CD14-positive monocyte (primary cell): ENCODE measurements at regions not wholly inside any gene's neighbourhood (a gene's known extent, or its start where the extent isn't known, plus 50 kb on each side); places are given as distances from the start of the nearest gene placed in this dataset.

ENCODE experiments used
- DNase-seq, 3 donors: peaks; one replicate each; pipeline ENCODE4 v3.0.0-alpha.2; 2011 to 2022
- H2AFZ ChIP-seq: 2 replicates; pipeline ENCODE4 v1.6.0; 2012; ENCODE audit warnings: mild to moderate bottlenecking, low read depth, low read length, inconsistent platforms; ENCODE audit not compliant: insufficient read depth, poor library complexity, severe bottlenecking
- H3K27ac ChIP-seq, 2 donors: 1 replicate in 1 of 2; 2 replicates in 1 of 2; pipeline ENCODE4 v1.5.1; 2012 to 2013; ENCODE audit warnings: low read length in 2 of 2, control low read depth in 1 of 2, inconsistent platforms in 1 of 2, low read depth in 1 of 2, mild to moderate bottlenecking in 1 of 2
- H3K27me3 ChIP-seq, 2 donors: one replicate each; pipeline versions ENCODE4 v1.6.0 to v1.6.1; 2011 to 2013; ENCODE audit warnings: low read length in 2 of 2; ENCODE audit not compliant: control insufficient read depth in 2 of 2, insufficient read depth in 2 of 2
- H3K36me3 ChIP-seq, 2 donors: replicated peaks in 1 of 2; 1 replicate in 1 of 2; 2 replicates in 1 of 2; pipeline versions ENCODE4 v1.5.1 to v1.6.1; 2012 to 2013; ENCODE audit warnings: low read length in 2 of 2, control low read depth in 1 of 2, inconsistent platforms in 1 of 2, mild to moderate bottlenecking in 1 of 2; ENCODE audit not compliant: insufficient read depth in 2 of 2, control insufficient read depth in 1 of 2
- H3K4me1 ChIP-seq, 2 donors: 1 replicate in 1 of 2; 2 replicates in 1 of 2; pipeline versions ENCODE4 v1.5.1 to v1.6.1; 2012 to 2013; ENCODE audit warnings: low read length in 2 of 2, control low read depth in 1 of 2, inconsistent platforms in 1 of 2, mild to moderate bottlenecking in 1 of 2, moderate library complexity in 1 of 2; ENCODE audit not compliant: insufficient read depth in 2 of 2, control insufficient read depth in 1 of 2
- H3K4me2 ChIP-seq: replicated peaks from 2 replicates; pipeline ENCODE3; 2012; ENCODE audit warnings: low read length, moderate library complexity, mild to moderate bottlenecking; ENCODE audit not compliant: poor library complexity, severe bottlenecking; ENCODE audit errors: extremely low read depth
- H3K4me3 ChIP-seq, 3 experiments: fragments of 200-600 bp in 1 of 3; sonication (generic) in 1 of 3; replicated peaks in 1 of 3; 1 replicate in 2 of 3; 2 replicates in 1 of 3; pipeline ENCODE4 v1.5.1; 2011 to 2013; ENCODE audit warnings: low read length in 3 of 3, mild to moderate bottlenecking in 3 of 3, control low read depth in 2 of 3, low read depth in 2 of 3, inconsistent platforms in 1 of 3, moderate library complexity in 1 of 3
- H3K79me2 ChIP-seq: 2 replicates; pipeline ENCODE4 v1.6.0; 2012; ENCODE audit warnings: mild to moderate bottlenecking, control low read depth, inconsistent platforms, low read length, moderate library complexity; ENCODE audit not compliant: insufficient read depth
- H3K9ac ChIP-seq: 2 replicates; pipeline ENCODE4 v1.6.0; 2017; ENCODE audit warnings: low read length, mild to moderate bottlenecking; ENCODE audit not compliant: insufficient read depth, poor library complexity, severe bottlenecking
- H3K9me3 ChIP-seq, 2 donors: replicated peaks in 1 of 2; 1 replicate in 1 of 2; 2 replicates in 1 of 2; pipeline versions ENCODE4 v1.5.1 to v1.6.1; 2012 to 2013; ENCODE audit warnings: low read length in 2 of 2, control low read depth in 1 of 2; ENCODE audit not compliant: control insufficient read depth in 1 of 2, insufficient read depth in 1 of 2
- H4K20me1 ChIP-seq: 2 replicates; pipeline ENCODE4 v1.6.0; 2012; ENCODE audit warnings: mild to moderate bottlenecking, low read length, control low read depth, moderate library complexity; ENCODE audit not compliant: insufficient read depth
- H3K27ac Mint-ChIP-seq, 7 donors: one replicate each; pipeline ENCODE4 v1.8.0; 2020; ENCODE audit warnings: mild to moderate bottlenecking in 7 of 7, mixed read lengths in 7 of 7, moderate library complexity in 6 of 7, inconsistent platforms in 2 of 7
- H3K27me3 Mint-ChIP-seq, 3 donors: one replicate each; pipeline ENCODE4 v1.8.0; 2021 to 2022; ENCODE audit warnings: low read depth in 3 of 3, mild to moderate bottlenecking in 3 of 3, mixed read lengths in 3 of 3, moderate library complexity in 3 of 3, inconsistent platforms in 1 of 3
- H3K36me3 Mint-ChIP-seq, 2 donors: one replicate each; pipeline ENCODE4 v1.8.0; 2020; ENCODE audit warnings: mixed read lengths in 2 of 2, inconsistent platforms in 1 of 2, mild to moderate bottlenecking in 1 of 2
- H3K4me1 Mint-ChIP-seq: one replicate; pipeline ENCODE4 v1.8.0; 2020; ENCODE audit warnings: mild to moderate bottlenecking, mixed read lengths
- H3K4me3 Mint-ChIP-seq, 2 donors: one replicate each; pipeline ENCODE4 v1.8.0; 2020; ENCODE audit warnings: mild to moderate bottlenecking in 2 of 2, mixed read lengths in 2 of 2, moderate library complexity in 1 of 2
- H3K9me3 Mint-ChIP-seq, 7 donors: one replicate each; pipeline ENCODE4 v1.8.0; 2020 to 2022; ENCODE audit warnings: mixed read lengths in 7 of 7, mild to moderate bottlenecking in 6 of 7, moderate library complexity in 6 of 7, inconsistent platforms in 2 of 7
- WGBS: methylation state at CpG from one replicate; pipeline ENCODE4 v1.1.5; 2013; ENCODE audit warnings: missing lambda C conversion rate; ENCODE audit not compliant: insufficient coverage; 5-methylcytosine and 5-hydroxymethylcytosine counted together
- intact Hi-C, 2 donors: fragments of 100-400 bp; cut with micrococcal nuclease; formaldehyde crosslinking; loops; one replicate each; pipeline versions ENCODE4 v1.15.0 to v1.15.1; 2023
- TF ChIP-seq, protein P1 (sequence below): fragments of 200-600 bp; IDR thresholded peaks from one replicate; pipeline ENCODE4 v1.8.0; 2022; ENCODE audit warnings: antibody characterized with exemption, mild to moderate bottlenecking

DNA sequence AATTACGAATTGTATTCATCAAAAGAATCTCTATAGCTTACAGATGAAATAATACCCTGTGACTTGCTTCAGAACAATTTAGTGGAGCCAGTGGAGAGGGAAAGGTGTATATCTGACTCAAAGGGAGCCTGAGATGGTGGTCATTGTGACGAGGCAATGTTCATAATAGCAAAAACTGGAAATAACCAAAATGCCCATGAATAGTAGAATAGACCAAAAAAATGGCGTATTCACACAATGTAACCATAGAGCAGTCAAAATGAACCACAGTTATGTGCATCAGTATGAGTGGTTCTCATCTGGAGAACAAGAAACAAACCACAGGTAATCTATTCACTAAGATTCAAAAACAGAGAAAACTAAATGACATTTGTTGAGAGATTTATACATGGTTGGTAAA lies 125.3 kb upstream of the CLNK start:
- Histone ChIP-seq H3K4me3 (no peak overlapping the region), H3K9ac (no peak overlapping the region), H4K20me1 (no peaks in the 10 kb centered on the region), H3K9me3 (peaks cover 0 to 5% of the 10 kb centered on the region in 2 donors), H3K27ac (no peak overlapping the region), H2AFZ (no peak overlapping the region), H3K79me2 (no peaks in the 10 kb centered on the region), H3K36me3 (no peaks in the 10 kb centered on the region), H3K4me1 (no peaks in the 10 kb centered on the region), H3K4me2 (no peak overlapping the region), H3K27me3 (no peaks in the 10 kb centered on the region)
- H3K9me3 Mint-ChIP-seq, result peaks cover 2 to 16% (median 7%) of the 10 kb centered on the region in 7 donors
- TF ChIP-seq, protein P1, sequence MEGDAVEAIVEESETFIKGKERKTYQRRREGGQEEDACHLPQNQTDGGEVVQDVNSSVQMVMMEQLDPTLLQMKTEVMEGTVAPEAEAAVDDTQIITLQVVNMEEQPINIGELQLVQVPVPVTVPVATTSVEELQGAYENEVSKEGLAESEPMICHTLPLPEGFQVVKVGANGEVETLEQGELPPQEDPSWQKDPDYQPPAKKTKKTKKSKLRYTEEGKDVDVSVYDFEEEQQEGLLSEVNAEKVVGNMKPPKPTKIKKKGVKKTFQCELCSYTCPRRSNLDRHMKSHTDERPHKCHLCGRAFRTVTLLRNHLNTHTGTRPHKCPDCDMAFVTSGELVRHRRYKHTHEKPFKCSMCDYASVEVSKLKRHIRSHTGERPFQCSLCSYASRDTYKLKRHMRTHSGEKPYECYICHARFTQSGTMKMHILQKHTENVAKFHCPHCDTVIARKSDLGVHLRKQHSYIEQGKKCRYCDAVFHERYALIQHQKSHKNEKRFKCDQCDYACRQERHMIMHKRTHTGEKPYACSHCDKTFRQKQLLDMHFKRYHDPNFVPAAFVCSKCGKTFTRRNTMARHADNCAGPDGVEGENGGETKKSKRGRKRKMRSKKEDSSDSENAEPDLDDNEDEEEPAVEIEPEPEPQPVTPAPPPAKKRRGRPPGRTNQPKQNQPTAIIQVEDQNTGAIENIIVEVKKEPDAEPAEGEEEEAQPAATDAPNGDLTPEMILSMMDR, result no peak
- H3K4me1 Mint-ChIP-seq, result no peaks in the 10 kb centered on the region
- no CpG with 5 or more reads among the region's 3 CpGs for WGBS
- intact Hi-C loops, result no loop called here
- H3K27me3 Mint-ChIP-seq, result peaks cover 0 to 3% (median 0%) of the 10 kb centered on the region in 3 donors
- no peak overlapping the region for H3K27ac Mint-ChIP-seq
- no peak for DNase-seq
- H3K36me3 Mint-ChIP-seq, result no peaks in the 10 kb centered on the region
- H3K4me3 Mint-ChIP-seq, result no peak overlapping the region

DNA sequence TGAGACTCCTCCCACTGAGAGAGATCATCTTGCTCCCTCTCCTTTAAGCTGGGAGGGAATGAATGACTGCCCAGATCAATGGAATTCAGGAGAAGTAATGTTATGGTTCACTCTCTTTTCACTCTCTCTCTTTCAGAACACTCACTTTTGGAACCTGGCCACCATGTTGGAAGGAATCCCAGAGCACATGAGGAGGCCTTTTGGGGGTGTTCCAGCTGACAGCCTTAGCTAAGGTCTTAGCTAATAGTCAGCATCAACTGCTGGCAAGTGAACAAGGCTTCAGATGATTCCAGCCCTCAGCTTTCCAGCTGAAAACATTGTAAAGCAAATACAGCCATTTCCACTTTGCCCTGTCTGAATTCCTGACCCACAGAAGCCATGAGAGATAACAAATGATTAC lies 124.0 kb upstream of the CLNK start:
- Histone ChIP-seq H3K9me3 (peaks cover 0 to 5% of the 10 kb centered on the region in 2 donors), H3K4me2 (no peak overlapping the region), H3K27ac (no peak overlapping the region), H3K36me3 (no peaks in the 10 kb centered on the region), H3K79me2 (no peaks in the 10 kb centered on the region), H3K4me3 (no peak overlapping the region), H3K9ac (no peak overlapping the region), H3K27me3 (no peaks in the 10 kb centered on the region), H3K4me1 (no peaks in the 10 kb centered on the region), H2AFZ (no peak overlapping the region), H4K20me1 (no peaks in the 10 kb centered on the region)
- DNase-seq, result no peak
- H3K4me3 Mint-ChIP-seq, result no peak overlapping the region
- H3K9me3 Mint-ChIP-seq, result peaks cover 2 to 16% (median 7%) of the 10 kb centered on the region in 7 donors
- H3K4me1 Mint-ChIP-seq, result peaks cover 5% of the 10 kb centered on the region
- peaks cover 0 to 3% (median 0%) of the 10 kb centered on the region in 3 donors for H3K27me3 Mint-ChIP-seq
- intact Hi-C loops, result no loop called here
- no peaks in the 10 kb centered on the region for H3K36me3 Mint-ChIP-seq
- H3K27ac Mint-ChIP-seq, result no peak overlapping the region
- TF ChIP-seq, protein P1, result no peak
